Omental fat pad (tissue), 3 donors: ENCODE measurements at regions not wholly inside any gene's neighbourhood (a gene's known extent, or its start where the extent isn't known, plus 50 kb on each side); places are given as distances from the start of the nearest gene placed in this dataset.

Experiments used
- ATAC-seq: fragments of 150-250 bp; one replicate; pipeline ENCODE4 v1.9.1; 2016; ENCODE audit warnings: mild to moderate bottlenecking, moderate library complexity; ENCODE audit not compliant: low FRiP score
- DNase-seq: peaks from one replicate; pipeline ENCODE4 v3.0.0-alpha.2; 2019; ENCODE audit warnings: low spot score
- CTCF ChIP-seq, 3 donors: fragments of 450-650 bp; IDR thresholded peaks; one replicate each; pipeline ENCODE4 v1.5.1; 2016 to 2017; ENCODE audit warnings: antibody characterized with exemption in 3 of 3, mild to moderate bottlenecking in 3 of 3, moderate library complexity in 2 of 3

GRCh38 chr15:54854667-54855066 lies 342.1 kb downstream of the RSL24D1 start:
- ATAC-seq: no peak
- no peak for DNase-seq
- no peak for TF ChIP-seq CTCF (IDR thresholded peaks at IDR 0.05)

- DNase-seq (no peak), ATAC-seq (no peak)
- no peak for TF ChIP-seq CTCF (IDR thresholded peaks at IDR 0.05)
Observed at GRCh38 chr15:54850101-54850500, 346.6 kb downstream of the RSL24D1 start.

GRCh38 chr15:54843006-54843405 lies 353.7 kb downstream of the RSL24D1 start:
- DNase-seq (no peak), ATAC-seq (no peak)
- no peak for TF ChIP-seq CTCF (IDR thresholded peaks at IDR 0.05)

- TF ChIP-seq CTCF (IDR thresholded peaks at IDR 0.05): no peak
- ATAC-seq: no peak
- no peak for DNase-seq
Observed at GRCh38 chr15:54841701-54842305, 354.9 kb downstream of the RSL24D1 start.

- TF ChIP-seq CTCF (IDR thresholded peaks at IDR 0.05): no peak
- no peak for DNase-seq
- ATAC-seq: no peak
Observed at GRCh38 chr15:54840621-54841398, 355.9 kb downstream of the RSL24D1 start.

GRCh38 chr15:54839379-54839778 lies 357.4 kb downstream of the RSL24D1 start:
- TF ChIP-seq CTCF (IDR thresholded peaks at IDR 0.05): no peak
- ATAC-seq (no peak), DNase-seq (no peak)
